ENCODE measurements at regions not wholly inside any gene's neighbourhood (a gene's known extent, or its start where the extent isn't known, plus 50 kb on each side); places are given as distances from the start of the nearest gene placed in this dataset.

GRCh38 chr6:165752451-165752850, 89.4 kb upstream of the PDE10A start:
- Histone ChIP-seq H3K27ac (no peak overlapping the region), H3K36me3 (replicated peaks; ENCODE audit: insufficient read depth, low read depth) (no peaks in the 10 kb centered on the region), H3K4me2 (no peak overlapping the region), H3K79me2 (no peaks in the 10 kb centered on the region), H4K20me1 (ENCODE audit: insufficient read depth, poor library complexity, severe bottlenecking) (no peaks in the 10 kb centered on the region), H3K27me3 (no peaks in the 10 kb centered on the region), H2AFZ (no peak overlapping the region), H3K4me1 (ENCODE audit: insufficient read depth) (no peaks in the 10 kb centered on the region), H3K9me2 (replicated peaks; ENCODE audit: insufficient read depth) (no peaks in the 10 kb centered on the region), H3K9me3 (ENCODE audit: low read depth) (no peaks in the 10 kb centered on the region), H3K4me3 (no peak overlapping the region)
- TF ChIP-seq EZH2phosphoT487 (IDR thresholded peaks at IDR 0.05; ENCODE audit: low read depth, severe bottlenecking, unreplicated experiment) = no peak
- no peak for TF ChIP-seq EZH2 (IDR thresholded peaks at IDR 0.05; ENCODE audit: borderline replicate concordance)
- no peak for TF ChIP-seq CTCF (IDR thresholded peaks at IDR 0.05; ENCODE audit: poor library complexity)
- no peak for DNase-seq (ENCODE audit: low spot score)
- WGBS (ENCODE audit: low lambda C conversion rate, missing lambda C conversion rate) = 93% methylated on average over 3 of the region's 3 CpGs

GRCh38 chr6:165751486-165751885, 88.4 kb upstream of the PDE10A start:
- H3K4me3 ChIP-seq = no peak overlapping the region
- TF ChIP-seq EZH2phosphoT487 (IDR thresholded peaks at IDR 0.05; ENCODE audit: low read depth, severe bottlenecking, unreplicated experiment) (no peak), EZH2 (IDR thresholded peaks at IDR 0.05; ENCODE audit: borderline replicate concordance) (no peak), CTCF (IDR thresholded peaks at IDR 0.05; ENCODE audit: poor library complexity) (no peak)
- H3K9me2 ChIP-seq (replicated peaks; ENCODE audit: insufficient read depth) = no peaks in the 10 kb centered on the region
- H3K36me3 ChIP-seq (replicated peaks; ENCODE audit: insufficient read depth, low read depth) = no peaks in the 10 kb centered on the region
- H3K4me2 ChIP-seq = no peak overlapping the region
- H3K9me3 ChIP-seq (ENCODE audit: low read depth) = no peaks in the 10 kb centered on the region
- no peak overlapping the region for H3K27ac ChIP-seq
- H4K20me1 ChIP-seq (ENCODE audit: insufficient read depth, poor library complexity, severe bottlenecking) = no peaks in the 10 kb centered on the region
- H3K79me2 ChIP-seq = no peaks in the 10 kb centered on the region
- no peaks in the 10 kb centered on the region for H3K4me1 ChIP-seq (ENCODE audit: insufficient read depth)
- no peaks in the 10 kb centered on the region for H3K27me3 ChIP-seq
- H2AFZ ChIP-seq = no peak overlapping the region
- WGBS (ENCODE audit: low lambda C conversion rate, missing lambda C conversion rate) = 96% methylated on average over 7 of the region's 7 CpGs
- no peak for DNase-seq (ENCODE audit: low spot score)

- Histone ChIP-seq H2AFZ (no peak overlapping the region), H3K4me2 (no peak overlapping the region), H3K9me3 (ENCODE audit: low read depth) (no peaks in the 10 kb centered on the region), H3K9me2 (replicated peaks; ENCODE audit: insufficient read depth) (no peaks in the 10 kb centered on the region), H3K36me3 (replicated peaks; ENCODE audit: insufficient read depth, low read depth) (no peaks in the 10 kb centered on the region), H4K20me1 (ENCODE audit: insufficient read depth, poor library complexity, severe bottlenecking) (no peaks in the 10 kb centered on the region), H3K4me1 (ENCODE audit: insufficient read depth) (no peaks in the 10 kb centered on the region), H3K79me2 (no peaks in the 10 kb centered on the region), H3K27me3 (no peaks in the 10 kb centered on the region), H3K27ac (no peak overlapping the region), H3K4me3 (no peak overlapping the region)
- DNase-seq (ENCODE audit: low spot score) = no peak
- TF ChIP-seq EZH2 (IDR thresholded peaks at IDR 0.05; ENCODE audit: borderline replicate concordance) = no peak
- TF ChIP-seq CTCF (IDR thresholded peaks at IDR 0.05; ENCODE audit: poor library complexity) = no peak
- no peak for TF ChIP-seq EZH2phosphoT487 (IDR thresholded peaks at IDR 0.05; ENCODE audit: low read depth, severe bottlenecking, unreplicated experiment)
These were observed 86.1 kb upstream of the PDE10A start for GRCh38 chr6:165749163-165749562.

GRCh38 chr6:165748390-165748789, 85.3 kb upstream of the PDE10A start:
- Histone ChIP-seq H3K9me3 (ENCODE audit: low read depth) (no peaks in the 10 kb centered on the region), H3K4me3 (no peak overlapping the region), H3K4me1 (ENCODE audit: insufficient read depth) (no peaks in the 10 kb centered on the region), H3K27ac (no peak overlapping the region), H3K27me3 (no peaks in the 10 kb centered on the region), H3K9me2 (replicated peaks; ENCODE audit: insufficient read depth) (no peaks in the 10 kb centered on the region), H3K36me3 (replicated peaks; ENCODE audit: insufficient read depth, low read depth) (no peaks in the 10 kb centered on the region), H3K4me2 (peak overlapping the region; percentile 24), H3K79me2 (no peaks in the 10 kb centered on the region), H4K20me1 (ENCODE audit: insufficient read depth, poor library complexity, severe bottlenecking) (no peaks in the 10 kb centered on the region), H2AFZ (no peak overlapping the region)
- no peak for DNase-seq (ENCODE audit: low spot score)
- WGBS (ENCODE audit: low lambda C conversion rate, missing lambda C conversion rate) = 67% methylated on average over 6 of the region's 6 CpGs
- TF ChIP-seq EZH2phosphoT487 (IDR thresholded peaks at IDR 0.05; ENCODE audit: low read depth, severe bottlenecking, unreplicated experiment) (peak; percentile 65), EZH2 (IDR thresholded peaks at IDR 0.05; ENCODE audit: borderline replicate concordance) (no peak)

All from hepatocyte (in vitro differentiated cells).